ENCODE measurements at regions not wholly inside any gene's neighbourhood (a gene's known extent, or its start where the extent isn't known, plus 50 kb on each side); places are given as distances from the start of the nearest gene placed in this dataset.

DNA sequence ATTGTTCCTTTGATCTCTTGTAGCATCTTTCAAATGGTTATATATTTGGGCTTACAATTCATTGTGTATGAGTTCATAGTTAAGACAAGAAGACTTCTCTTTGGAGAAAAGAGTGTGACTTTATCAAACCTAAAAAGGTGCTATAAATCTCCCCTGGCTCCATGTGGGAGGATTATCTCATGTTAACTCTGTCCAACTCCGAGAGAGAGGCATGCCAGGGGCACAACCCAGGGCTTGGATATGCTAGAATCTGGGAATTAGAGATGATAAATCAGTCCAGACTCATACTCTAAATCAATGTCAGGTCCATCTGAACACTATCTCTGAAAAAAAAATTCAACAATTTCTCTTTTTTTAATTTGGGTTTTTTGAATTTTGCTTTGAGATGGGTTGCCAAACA, 462.8 kb downstream of the TUSC7 start:
- H3K4me1 ChIP-seq (ENCODE audit: low read depth, poor library complexity, severe bottlenecking): no peaks in the 10 kb centered on the region
- H3K79me2 ChIP-seq (ENCODE audit: insufficient read depth, low read depth): no peaks in the 10 kb centered on the region
- no peaks in the 10 kb centered on the region for H4K20me1 ChIP-seq (ENCODE audit: insufficient read depth)
- no peak overlapping the region for H3K9ac ChIP-seq
- H3K27ac ChIP-seq: no peak overlapping the region
- no peak overlapping the region for H3K4me2 ChIP-seq
- no peak overlapping the region for H3K4me3 ChIP-seq (IDR thresholded peaks at IDR 0.05; ENCODE audit: insufficient read depth, low read depth, low read length)
- H3K27me3 ChIP-seq (ENCODE audit: insufficient read depth, low read depth): no peaks in the 10 kb centered on the region
- H2AFZ ChIP-seq (ENCODE audit: low read depth): no peak overlapping the region
- TF ChIP-seq, protein P1, sequence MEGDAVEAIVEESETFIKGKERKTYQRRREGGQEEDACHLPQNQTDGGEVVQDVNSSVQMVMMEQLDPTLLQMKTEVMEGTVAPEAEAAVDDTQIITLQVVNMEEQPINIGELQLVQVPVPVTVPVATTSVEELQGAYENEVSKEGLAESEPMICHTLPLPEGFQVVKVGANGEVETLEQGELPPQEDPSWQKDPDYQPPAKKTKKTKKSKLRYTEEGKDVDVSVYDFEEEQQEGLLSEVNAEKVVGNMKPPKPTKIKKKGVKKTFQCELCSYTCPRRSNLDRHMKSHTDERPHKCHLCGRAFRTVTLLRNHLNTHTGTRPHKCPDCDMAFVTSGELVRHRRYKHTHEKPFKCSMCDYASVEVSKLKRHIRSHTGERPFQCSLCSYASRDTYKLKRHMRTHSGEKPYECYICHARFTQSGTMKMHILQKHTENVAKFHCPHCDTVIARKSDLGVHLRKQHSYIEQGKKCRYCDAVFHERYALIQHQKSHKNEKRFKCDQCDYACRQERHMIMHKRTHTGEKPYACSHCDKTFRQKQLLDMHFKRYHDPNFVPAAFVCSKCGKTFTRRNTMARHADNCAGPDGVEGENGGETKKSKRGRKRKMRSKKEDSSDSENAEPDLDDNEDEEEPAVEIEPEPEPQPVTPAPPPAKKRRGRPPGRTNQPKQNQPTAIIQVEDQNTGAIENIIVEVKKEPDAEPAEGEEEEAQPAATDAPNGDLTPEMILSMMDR (conservative IDR thresholded peaks at IDR 0.05; ENCODE audit: low read depth, low read length): no peak
- no peaks in the 10 kb centered on the region for H3K36me3 ChIP-seq (ENCODE audit: insufficient read depth)

DNA sequence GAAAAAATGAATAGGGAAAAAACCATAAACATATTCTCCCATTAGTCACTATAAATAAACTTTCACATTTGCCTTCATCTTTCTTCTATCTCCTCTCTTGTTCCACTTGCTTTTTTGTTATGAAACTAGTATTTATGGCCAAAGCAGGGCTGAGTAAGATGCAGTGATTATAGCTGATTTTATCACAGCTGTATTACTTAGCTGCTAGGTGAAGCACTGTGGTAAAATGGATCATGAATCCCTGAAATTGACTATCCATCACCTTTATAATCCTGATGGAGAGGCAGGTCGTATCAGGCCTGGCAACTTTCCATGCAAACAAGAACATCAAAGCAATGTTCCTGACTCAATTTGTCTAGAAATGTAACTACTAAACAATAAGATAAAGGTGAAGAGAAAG, 471.6 kb downstream of the TUSC7 start:
- Histone ChIP-seq H3K4me2 (no peak overlapping the region), H3K36me3 (ENCODE audit: insufficient read depth) (no peaks in the 10 kb centered on the region), H3K27ac (no peak overlapping the region), H2AFZ (ENCODE audit: low read depth) (no peak overlapping the region), H3K9ac (no peak overlapping the region), H3K27me3 (ENCODE audit: insufficient read depth, low read depth) (no peaks in the 10 kb centered on the region), H3K79me2 (ENCODE audit: insufficient read depth, low read depth) (no peaks in the 10 kb centered on the region), H3K4me3 (IDR thresholded peaks at IDR 0.05; ENCODE audit: insufficient read depth, low read depth, low read length) (no peak overlapping the region), H3K4me1 (ENCODE audit: low read depth, poor library complexity, severe bottlenecking) (no peaks in the 10 kb centered on the region), H4K20me1 (ENCODE audit: insufficient read depth) (no peaks in the 10 kb centered on the region)
- TF ChIP-seq, protein P1 (conservative IDR thresholded peaks at IDR 0.05; ENCODE audit: low read depth, low read length): no peak

DNA sequence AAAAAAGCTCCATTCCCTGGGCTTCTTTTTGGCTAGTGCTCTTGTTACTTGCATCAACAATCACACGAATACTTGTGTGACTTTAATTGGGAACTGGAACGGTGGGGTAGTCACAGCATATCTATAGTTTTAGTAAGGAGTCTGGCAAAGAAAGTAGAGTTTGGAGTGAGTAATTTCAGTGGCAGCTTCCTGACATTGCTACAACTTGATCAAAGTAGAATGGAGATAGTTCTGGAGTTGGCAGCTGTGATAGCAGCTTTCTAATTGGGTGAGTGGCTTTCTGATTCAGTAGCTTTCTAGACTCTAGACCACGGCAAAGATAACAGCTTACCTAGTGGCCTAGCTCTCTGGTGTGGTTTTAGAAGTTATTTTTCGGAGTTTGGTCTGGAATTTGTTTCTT, 475.0 kb downstream of the TUSC7 start:
- no peaks in the 10 kb centered on the region for H3K27me3 ChIP-seq (ENCODE audit: insufficient read depth, low read depth)
- no peak overlapping the region for H3K4me3 ChIP-seq (IDR thresholded peaks at IDR 0.05; ENCODE audit: insufficient read depth, low read depth, low read length)
- TF ChIP-seq, protein P1 (conservative IDR thresholded peaks at IDR 0.05; ENCODE audit: low read depth, low read length): no peak
- no peak overlapping the region for H3K27ac ChIP-seq
- no peak overlapping the region for H3K4me2 ChIP-seq
- H2AFZ ChIP-seq (ENCODE audit: low read depth): no peak overlapping the region
- H3K9ac ChIP-seq: no peak overlapping the region
- H3K4me1 ChIP-seq (ENCODE audit: low read depth, poor library complexity, severe bottlenecking): no peaks in the 10 kb centered on the region
- H4K20me1 ChIP-seq (ENCODE audit: insufficient read depth): no peaks in the 10 kb centered on the region
- H3K36me3 ChIP-seq (ENCODE audit: insufficient read depth): no peaks in the 10 kb centered on the region
- H3K79me2 ChIP-seq (ENCODE audit: insufficient read depth, low read depth): no peaks in the 10 kb centered on the region

DNA sequence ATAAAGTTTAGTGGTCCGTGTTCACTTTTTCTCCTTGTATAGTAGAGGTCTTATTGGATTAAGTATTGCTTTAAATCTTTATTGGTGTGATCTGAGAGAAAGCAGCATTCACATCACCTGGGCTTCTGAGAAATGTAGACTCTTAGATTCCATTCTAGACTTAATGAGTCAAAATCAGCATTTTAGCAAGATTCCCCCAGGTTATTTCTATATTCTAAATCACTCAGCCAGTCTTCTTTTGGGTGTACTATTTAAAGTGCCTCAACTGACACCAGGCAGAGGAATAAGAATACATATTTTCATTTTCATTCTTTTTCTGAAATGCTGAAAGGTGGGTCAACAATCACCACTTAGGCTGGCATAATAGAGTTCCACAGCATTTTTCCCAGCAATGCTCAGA, 481.7 kb downstream of the TUSC7 start:
- Histone ChIP-seq H3K36me3 (ENCODE audit: insufficient read depth) (no peaks in the 10 kb centered on the region), H3K4me3 (IDR thresholded peaks at IDR 0.05; ENCODE audit: insufficient read depth, low read depth, low read length) (no peak overlapping the region), H3K27ac (no peak overlapping the region), H4K20me1 (ENCODE audit: insufficient read depth) (no peaks in the 10 kb centered on the region), H2AFZ (ENCODE audit: low read depth) (no peak overlapping the region), H3K79me2 (ENCODE audit: insufficient read depth, low read depth) (no peaks in the 10 kb centered on the region), H3K4me2 (no peak overlapping the region), H3K9ac (no peak overlapping the region), H3K27me3 (ENCODE audit: insufficient read depth, low read depth) (no peaks in the 10 kb centered on the region), H3K4me1 (ENCODE audit: low read depth, poor library complexity, severe bottlenecking) (no peaks in the 10 kb centered on the region)
- TF ChIP-seq, protein P1 (conservative IDR thresholded peaks at IDR 0.05; ENCODE audit: low read depth, low read length): no peak

DNA sequence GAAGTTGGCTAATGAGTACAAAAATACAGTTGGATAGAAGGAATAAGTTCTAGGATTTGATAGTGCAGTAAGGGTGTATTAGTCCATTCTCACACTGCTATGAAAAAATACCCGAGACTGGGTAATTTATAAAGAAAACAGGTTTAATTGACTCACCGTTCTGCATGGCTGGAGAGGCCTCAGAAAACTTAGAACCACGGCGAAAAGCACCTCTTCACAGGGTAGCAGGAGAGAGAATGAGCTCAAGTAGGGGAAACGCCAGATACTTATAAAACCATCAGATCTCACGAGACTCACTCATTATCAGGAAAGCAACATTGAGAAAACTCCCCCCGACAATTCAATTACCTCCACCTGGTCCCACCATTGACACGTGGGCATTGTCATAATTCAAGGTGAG, 483.3 kb downstream of the TUSC7 start:
- Histone ChIP-seq H4K20me1 (ENCODE audit: insufficient read depth) (no peaks in the 10 kb centered on the region), H3K4me1 (ENCODE audit: low read depth, poor library complexity, severe bottlenecking) (no peaks in the 10 kb centered on the region), H3K36me3 (ENCODE audit: insufficient read depth) (no peaks in the 10 kb centered on the region), H3K27ac (no peak overlapping the region), H3K79me2 (ENCODE audit: insufficient read depth, low read depth) (no peaks in the 10 kb centered on the region), H3K4me3 (IDR thresholded peaks at IDR 0.05; ENCODE audit: insufficient read depth, low read depth, low read length) (no peak overlapping the region), H2AFZ (ENCODE audit: low read depth) (no peak overlapping the region), H3K27me3 (ENCODE audit: insufficient read depth, low read depth) (no peaks in the 10 kb centered on the region), H3K9ac (no peak overlapping the region), H3K4me2 (no peak overlapping the region)
- TF ChIP-seq, protein P1 (conservative IDR thresholded peaks at IDR 0.05; ENCODE audit: low read depth, low read length): no peak

Measured in KMS-11 (cell line).